GM21528 (cell line): ENCODE measurements at regions not wholly inside any gene's neighbourhood (a gene's known extent, or its start where the extent isn't known, plus 50 kb on each side); places are given as distances from the start of the nearest gene placed in this dataset.

Source experiments
- ATAC-seq: cut with Tn5 transposase; IDR thresholded peaks from one replicate; pipeline ENCODE4 v1.9.1; 2021; ENCODE audit warnings: mild to moderate bottlenecking, moderate library complexity; ENCODE audit not compliant: unreplicated experiment, low FRiP score

DNA sequence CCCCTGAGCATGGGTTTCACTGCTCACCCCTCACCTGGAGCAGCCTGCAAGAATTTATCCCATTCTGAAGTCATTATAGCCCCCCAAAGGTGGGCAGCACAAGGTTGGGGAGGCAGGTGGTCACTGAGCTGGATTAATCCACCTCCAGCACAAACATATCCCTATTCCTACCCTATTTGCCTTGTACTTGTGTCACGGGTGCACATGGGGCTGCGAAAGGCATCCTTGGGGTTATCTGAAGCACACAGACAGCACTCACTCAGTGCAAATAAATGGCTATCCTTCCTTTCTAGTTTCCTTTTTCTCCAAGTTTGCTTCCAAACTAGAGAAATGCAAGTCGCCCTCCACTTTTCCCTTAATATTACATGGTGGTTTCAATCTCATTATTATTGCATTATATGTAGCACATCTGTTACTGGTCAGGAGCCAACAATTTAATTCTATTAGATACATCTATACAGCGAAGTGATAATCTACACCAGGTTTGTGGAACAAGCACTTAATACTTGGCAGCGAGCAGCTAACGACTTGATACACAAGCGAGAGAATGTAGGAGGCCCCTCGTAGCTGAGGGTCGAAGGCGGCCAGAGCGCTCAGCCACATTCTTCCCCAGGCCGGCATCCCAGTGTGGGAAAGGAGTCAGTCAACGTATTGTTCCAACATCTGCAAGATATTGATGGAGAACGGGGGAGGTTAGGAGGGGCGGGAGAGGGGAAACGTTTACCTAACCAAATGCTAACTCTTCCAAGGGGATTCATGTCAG lies 121.3 kb upstream of the HABP2 start:
- ATAC-seq = no peak

DNA sequence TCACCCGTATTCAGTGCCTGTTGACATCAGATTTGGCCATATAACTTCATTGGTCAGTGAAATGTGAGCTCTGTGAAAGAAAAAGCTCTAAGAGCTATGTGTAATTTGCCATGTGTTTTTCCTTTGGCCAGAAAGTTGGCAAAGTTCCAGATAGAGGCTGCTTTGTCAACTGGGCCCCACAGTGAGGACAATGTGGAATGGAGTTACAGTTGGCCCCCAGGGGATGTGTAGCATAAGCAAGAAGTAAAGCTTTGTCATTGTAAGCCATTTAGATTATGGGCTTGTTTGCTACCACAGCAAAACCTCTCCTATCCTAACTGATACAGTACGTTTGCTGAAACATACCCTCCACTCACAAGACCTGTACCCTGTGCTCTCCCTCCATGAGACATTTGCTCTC lies 119.1 kb upstream of the HABP2 start:
- ATAC-seq = no peak

DNA sequence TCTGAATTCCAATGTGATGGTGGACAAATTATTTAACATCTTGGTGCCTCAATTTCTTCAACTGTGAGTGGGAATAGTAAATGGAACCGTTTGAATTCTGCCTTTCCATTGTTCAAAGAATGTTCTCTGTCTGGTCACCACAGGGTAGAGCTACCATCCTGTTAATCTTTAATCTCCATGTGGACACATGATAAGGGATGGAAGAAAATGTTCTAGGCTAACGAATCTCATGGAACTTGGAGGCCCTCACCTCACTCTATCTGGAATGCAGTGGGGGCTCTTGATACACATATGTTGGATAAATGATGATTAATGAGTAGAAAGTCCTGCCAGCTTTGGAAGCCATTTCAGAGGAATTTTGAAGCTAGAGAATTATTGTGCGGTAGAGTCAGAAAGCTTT lies 118.5 kb upstream of the HABP2 start:
- ATAC-seq = no peak

DNA sequence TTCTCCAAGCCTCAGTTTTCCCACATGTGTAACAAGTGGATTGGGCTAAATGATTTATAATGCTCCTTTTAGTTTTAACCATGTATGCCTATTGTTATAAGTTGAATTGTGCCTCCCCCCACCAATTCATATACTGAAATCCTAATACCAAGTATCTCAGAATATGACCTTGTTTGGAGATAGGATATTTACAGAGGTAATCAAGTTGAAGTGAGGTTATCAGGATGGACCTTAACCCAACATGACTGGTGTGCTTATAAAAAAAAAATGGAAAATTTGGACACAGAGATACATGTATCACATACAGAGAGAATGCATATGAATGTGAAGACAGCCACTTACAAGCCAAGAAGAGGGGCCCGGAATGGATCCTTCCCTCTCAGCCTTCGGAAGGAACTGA lies 117.9 kb upstream of the HABP2 start:
- no peak for ATAC-seq

DNA sequence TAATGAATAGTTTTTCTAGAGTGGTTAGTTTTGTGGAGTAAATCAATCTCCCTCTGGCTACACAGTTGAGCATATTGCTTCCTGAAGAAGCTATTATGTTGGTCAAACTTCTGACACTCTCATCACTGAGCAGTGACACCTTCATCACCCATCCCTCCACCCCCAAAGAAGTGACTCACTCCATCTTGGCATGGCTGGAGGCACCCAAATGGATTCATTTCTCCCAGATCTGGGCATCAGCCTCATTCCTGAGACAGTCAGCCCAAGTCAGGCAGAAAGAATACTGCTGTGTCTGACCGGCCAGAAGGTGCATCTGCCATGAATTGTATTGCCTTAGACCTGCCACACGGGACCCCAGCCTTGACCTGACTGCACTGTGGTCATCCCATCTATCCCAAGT lies 117.0 kb upstream of the HABP2 start:
- ATAC-seq = no peak

DNA sequence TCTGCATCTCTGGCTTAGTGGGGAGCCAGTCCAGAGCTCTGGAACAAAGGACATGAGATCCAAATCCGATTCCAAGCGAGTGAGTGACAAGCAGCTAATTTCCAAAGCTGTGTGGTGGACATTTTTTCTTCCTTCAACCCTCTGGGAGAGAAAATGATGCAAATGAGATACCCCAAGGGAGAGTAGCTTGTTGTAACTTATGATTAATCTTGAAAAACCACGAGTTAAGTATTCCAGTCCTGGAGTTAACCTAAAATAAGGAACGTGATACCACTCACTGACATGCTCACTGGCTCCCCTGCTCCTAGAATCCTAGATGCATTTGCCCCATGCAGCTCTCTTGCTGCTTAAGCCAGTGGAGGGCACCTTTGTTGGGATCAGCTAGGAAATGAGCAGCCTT lies 116.0 kb upstream of the HABP2 start:
- ATAC-seq = no peak

DNA sequence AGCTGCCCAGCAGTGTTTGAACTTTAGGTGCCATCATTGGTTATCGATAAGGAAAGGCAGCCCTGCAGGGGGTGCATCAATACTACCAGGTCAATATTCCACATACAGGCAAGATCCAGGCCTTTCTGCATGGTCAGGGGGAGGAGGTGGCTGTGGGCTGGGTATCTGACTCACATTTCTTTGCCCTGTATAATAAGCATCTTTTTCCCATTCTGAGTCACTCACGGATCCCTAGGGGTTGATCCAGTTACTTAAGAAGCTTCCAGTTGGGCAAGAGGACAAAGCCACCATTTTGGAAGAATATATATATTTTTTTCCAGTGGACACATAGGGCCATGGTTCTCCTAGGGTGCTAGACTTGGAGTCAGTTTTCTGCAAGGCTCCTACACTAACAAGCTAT lies 114.2 kb upstream of the HABP2 start:
- ATAC-seq = no peak

DNA sequence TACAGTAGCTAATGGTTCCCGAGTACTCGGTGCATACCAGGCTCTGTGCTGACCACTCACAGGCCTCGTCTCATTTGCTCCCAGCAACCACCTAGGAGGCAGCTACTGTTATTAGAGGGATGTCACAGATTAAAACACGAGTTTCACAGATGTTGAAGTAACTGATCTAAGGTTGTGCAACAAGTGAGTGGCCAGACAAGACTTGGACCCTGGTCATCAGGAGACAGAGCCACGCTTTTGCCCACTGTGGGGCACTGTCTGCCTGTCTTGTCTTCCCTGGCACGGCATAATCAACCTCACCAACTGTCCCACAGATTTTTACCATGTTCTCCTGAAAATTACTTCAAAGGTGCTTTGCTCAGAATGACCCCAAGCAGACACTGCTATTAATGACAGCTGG lies 111.6 kb upstream of the HABP2 start:
- no peak for ATAC-seq

DNA sequence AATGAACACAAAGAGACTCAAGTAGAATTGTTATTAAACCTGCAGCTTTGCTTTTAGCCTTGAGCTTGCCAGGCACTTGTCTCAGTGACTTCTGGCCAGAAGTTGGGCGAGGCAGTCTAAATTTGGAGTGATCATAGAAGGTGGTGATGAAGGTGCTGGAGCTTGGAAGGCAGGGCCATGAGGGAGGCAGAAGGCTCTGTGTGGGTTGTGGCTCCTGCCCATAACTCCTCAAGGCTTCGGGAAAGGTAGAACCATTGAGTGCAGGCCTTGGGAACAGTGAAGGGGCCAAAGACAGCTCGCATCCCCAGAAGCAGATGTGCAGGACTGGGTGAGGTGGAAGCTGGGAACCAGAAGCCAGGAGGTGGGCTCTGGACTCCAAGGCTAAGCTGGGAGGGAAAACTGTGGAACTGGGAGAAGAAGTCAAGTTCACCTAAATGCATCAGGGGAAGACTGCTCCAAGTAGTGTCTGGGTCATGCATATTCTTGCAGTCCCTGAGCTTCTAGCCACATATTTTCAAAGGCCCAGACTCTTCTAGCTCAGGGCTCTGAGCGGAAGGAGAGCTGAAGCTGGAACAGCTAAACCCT lies 111.1 kb upstream of the HABP2 start:
- no peak for ATAC-seq

DNA sequence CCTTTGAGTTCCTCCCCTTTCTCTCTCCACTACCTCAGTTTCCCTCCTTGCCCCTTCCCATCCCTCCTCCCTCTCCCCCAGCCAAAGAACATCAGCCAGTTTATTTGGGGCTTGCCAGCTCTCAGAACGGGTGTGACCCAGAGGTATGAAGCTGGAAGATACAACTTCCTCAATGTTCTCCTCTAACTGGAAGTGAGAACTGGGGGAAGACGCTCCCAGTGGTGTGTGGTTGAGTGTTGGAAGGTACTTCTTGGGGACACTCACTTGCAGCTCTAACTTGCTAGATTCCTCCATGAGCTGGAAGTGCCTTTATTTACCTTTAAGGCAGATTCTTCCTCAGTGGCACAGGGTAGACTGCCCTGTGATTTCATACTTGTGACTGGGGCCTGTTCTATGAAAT lies 110.5 kb upstream of the HABP2 start:
- no peak for ATAC-seq

DNA sequence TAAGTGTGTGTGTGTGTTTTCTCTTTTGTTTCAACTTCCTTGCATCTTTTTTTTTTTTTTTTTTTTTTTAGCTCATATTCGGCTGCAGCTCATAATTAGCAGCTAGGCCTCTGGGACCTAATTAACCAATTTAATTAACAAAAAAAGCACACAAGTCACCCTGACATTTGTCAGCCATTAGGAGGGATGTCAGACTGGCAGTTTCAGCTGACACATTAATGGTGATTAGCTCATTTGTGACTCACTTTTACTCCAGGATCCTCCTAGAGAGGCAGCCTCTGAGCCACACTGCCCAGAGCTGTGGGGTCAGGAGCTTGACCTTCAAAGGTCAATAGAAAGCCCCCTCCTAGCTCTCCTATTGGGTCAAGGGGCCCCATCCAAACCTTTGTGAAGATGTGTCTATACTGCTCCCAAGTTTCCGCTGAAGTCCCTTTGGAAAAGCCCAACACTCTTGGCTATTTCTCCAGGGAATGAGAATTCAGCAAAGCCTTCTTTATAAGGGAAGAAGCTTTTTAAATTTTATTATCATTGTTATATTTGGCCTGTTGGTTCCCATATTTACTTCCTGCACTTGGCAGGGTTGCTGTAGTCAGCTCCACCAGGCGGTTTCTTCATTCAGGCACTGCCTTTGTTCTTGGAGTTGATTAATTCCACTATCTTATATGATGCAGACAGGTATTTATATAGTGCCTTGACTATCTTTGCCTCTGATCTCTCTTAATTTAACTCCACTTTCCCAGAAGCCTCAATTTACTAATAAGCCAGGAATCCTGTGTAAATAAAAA lies 109.5 kb upstream of the HABP2 start:
- no peak for ATAC-seq

DNA sequence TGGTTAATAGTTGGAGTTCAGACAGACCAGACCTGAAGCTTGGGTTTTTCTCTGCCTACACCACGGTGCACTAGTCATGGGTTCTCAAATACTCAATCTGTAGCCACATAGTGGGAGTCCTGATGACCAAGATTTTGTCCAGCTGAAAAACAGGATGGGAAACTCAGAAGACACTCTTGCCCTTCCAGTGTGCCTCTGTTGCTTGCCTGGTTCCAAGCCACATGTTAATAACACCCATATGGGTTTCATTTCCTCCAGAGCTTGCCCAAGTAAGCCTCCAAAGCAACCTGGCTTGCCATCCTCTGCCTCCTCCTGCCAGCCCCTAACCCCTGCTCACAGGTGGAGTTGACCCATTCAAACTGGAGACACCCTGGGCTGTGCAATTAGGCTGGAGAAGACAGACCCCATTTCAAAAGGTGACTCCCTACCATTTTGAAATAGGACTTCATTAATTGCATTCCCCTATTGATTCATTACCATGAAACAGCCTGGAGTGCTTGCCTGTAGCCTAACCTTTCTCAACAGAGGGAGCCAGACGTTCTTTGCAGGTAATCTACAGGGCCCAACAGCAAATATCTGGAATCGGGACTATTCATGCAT lies 108.0 kb upstream of the HABP2 start:
- ATAC-seq = no peak

DNA sequence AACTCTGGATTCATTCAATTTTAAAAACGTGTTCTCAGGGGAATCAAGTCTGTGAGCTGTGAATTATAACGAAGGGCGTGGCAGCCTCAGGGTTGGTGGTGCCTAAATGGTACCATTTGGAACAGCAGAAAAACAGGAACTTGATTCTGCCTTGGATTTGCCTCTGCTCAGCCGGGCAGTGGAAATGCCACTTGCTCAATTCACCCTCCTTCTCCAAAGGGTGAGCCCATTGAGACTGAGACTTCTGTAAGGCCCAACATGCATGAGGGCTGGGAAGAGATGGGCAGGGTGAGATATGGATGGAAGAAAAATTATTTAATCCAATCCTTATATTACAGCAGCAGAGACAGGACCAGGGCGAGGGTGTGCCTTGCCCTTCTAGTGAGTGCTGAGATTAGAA lies 107.1 kb upstream of the HABP2 start:
- ATAC-seq = no peak

DNA sequence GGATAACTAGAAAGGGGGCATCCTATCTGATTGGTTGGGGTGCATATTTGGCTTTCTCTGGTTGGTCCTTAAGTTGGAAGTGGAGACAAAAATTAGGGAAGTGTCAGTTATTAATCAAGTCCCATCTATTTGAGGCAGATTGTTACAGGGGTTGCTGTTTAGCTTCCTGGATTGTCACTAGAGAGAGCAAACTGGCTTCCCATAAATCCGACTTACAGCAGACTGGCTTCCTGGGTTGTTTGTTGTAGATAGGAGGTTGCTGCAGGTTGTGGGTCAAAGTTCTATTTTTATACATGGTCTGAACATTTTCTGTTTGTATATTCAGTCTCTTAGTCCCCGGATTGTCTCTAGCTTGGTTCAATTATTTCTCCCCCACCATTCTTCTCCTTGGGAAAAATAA lies 106.1 kb upstream of the HABP2 start:
- ATAC-seq = no peak

DNA sequence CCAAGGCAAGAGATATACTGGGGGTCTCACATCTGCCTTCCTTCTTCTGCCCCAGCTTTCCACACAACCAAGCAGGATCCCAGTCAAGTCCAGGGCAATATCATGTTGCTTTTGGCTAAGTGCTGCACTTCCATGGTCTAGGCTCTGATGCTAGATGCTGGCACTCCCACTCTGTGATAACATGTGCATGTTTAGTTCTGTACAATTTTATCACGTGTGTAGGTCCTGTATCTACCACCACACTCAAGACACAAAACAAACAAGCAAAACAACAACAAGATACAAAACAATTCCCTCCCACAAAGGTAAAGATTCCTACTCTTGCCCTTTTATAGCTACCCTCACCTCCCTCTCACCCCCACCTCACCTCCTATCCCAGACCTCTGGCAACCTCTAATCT lies 105.6 kb upstream of the HABP2 start:
- ATAC-seq = no peak

DNA sequence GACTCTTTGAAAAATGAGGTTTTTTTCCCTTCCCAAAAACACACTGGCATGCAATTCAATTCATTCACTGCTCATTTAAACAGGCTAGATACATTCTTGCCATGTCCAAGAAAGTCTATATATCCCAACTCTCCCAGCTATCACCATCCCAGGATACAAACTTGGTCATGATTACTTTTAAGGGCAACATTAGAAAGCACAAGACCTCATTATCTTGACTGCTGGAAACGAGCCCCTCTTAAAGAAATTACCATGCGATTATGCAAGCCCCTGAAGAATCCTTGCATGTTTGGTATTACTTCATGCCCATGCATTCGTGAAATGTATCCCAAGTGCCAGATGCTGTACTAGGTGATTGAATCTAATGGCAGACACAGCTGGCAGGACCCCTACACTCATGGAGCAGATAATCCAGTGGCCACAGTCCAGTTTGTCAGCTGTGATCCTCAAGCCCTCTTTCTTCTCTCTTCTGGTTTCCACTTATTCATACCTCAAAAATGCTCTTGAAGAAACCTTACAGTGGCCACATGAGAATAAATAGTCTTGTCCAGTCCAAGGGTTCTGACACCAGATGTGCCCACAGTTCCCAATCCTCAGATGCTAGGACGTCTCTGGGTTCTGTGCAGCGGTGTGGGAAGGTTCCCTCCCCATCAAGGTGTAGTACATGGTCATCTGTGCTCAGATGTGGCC lies 103.7 kb upstream of the HABP2 start:
- ATAC-seq = no peak

DNA sequence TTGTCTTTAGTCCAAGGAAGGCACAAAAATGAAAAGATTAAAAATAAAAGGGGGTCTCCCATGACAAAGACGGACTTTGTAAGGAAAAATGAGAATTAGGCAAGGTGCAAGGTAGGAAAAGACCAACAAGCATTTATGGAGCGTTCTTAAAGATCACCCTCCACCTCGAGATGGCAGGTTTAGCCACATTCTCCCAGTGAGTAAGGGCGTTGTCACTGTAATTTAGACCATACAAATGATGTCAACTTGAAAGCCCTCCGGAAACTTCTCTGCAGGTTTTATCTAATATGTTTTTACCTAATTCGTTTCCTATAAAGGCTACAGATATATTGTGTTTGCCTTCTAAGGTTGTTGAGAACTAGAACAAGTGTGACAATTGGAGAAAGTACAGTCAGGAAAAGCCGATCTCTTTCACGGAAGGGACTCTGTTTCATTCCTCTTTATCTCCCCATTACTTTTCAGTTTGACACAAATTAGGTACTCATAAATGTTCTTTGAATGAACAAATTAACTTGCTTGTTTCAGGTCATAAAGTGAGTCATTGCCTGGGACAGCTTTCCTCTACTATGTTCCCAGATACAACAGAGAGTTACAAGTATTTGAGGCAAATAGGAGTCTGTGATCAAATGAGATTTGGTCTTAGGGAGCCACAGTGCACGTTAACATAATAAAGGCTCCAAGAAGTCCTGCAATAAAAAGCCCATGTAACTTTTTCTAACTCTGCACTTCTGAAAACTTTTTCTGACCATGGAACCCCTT lies 102.6 kb upstream of the HABP2 start:
- ATAC-seq = no peak

DNA sequence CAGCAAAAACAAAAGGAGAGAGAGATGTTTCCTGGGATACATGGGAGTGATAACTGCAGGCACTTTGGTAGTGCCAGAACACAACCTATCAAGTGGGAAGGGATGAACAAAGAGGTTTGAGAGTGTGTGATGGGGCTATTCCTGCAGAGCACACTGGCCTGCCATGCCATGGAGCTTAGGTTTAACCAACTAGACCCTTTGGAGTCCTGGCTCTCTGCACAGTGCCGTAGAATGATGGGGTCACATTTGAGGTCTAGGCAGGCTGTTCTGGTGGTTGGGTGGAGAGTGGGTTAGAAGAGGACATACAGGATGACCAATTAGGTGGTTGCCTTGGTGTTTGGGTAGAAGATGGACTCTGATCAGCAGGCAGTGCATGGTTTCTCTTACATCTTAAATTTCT lies 101.9 kb upstream of the HABP2 start:
- no peak for ATAC-seq

DNA sequence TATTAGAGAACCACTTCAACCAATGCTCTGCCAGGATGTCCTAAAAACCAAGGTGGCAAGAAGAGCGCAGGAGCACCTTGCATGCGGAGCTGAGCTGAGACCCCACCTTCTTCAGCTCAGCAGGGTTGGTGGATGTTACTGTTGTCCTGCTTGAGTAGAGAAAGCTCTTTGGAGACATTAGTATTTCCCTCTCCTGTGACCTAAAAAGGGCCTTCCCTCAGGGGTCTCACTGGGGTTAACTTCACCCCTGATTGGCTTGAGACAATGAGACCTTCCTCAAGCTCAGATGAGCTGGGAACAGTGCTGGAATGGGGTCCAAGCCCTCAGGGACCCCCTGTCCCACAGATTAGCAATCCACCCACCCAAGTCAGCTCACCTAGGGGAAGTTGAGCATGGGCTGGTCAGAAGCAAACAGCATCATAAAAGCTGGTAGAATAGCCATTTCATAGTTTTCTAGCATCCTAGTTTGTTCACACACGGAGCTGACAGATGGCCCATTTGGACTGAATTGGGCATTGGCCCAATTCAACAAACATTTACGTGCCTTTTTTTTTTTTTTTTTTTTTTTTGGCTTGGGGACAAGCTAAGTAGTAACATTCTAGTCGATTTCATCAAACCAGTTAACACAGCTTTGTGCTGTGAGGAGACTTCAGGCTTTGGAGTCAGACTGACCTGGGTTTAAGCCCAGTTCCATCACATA lies 100.6 kb upstream of the HABP2 start:
- ATAC-seq = no peak

DNA sequence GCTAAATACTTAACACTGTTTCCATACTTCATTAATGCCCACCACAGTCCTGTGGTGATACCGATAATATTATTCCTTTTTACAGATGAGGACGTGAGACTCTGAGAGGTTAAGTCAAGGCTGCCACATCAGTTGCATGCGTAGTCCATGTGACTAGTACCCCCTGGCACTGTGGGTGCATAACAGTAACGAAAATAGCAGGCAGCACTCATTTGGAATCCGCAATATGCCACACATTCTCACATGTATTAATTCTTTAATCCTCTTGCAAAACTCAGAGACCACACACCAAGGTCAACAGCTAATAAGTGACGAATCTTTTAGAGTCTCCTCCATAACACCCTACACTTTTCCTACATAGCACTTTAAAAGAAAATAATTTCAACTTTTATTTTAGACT lies 99.5 kb upstream of the HABP2 start:
- no peak for ATAC-seq
